GM12891 (cell line): ENCODE measurements at regions not wholly inside any gene's neighbourhood (a gene's known extent, or its start where the extent isn't known, plus 50 kb on each side); places are given as distances from the start of the nearest gene placed in this dataset.

Experiments
- DNase-seq: peaks from one replicate; pipeline ENCODE4 v3.0.0; 2011; ENCODE audit warnings: low spot score; ENCODE audit not compliant: insufficient read length
- FAIRE-seq: peaks from 2 replicates; lab custom pipeline; 2011; peaks lifted over from hg19 to GRCh38; lab: Jason Lieb, UNC
- PAX5 ChIP-seq: IDR thresholded peaks from 2 replicates; pipeline ENCODE4 v1.6.1; 2011; ENCODE audit warnings: low read length, moderate library complexity, mild to moderate bottlenecking; ENCODE audit not compliant: insufficient read depth, severe bottlenecking
- POLR2A ChIP-seq: IDR thresholded peaks from 2 replicates; pipeline ENCODE4 v1.6.1; 2011; ENCODE audit warnings: low read depth, low read length, control low read depth
- POLR2AphosphoS5 ChIP-seq: IDR thresholded peaks from 2 replicates; pipeline ENCODE4 v1.6.1; 2011; ENCODE audit warnings: low read depth, low read length, control low read depth
- POU2F2 ChIP-seq: IDR thresholded peaks from 2 replicates; pipeline ENCODE4 v1.6.1; 2011; ENCODE audit warnings: low read depth, mild to moderate bottlenecking, control low read depth, low read length, moderate library complexity
- SPI1 ChIP-seq: IDR thresholded peaks from 2 replicates; pipeline ENCODE4 v1.6.1; 2011; ENCODE audit warnings: low read depth, low read length, control low read depth
- TAF1 ChIP-seq: IDR thresholded peaks from 2 replicates; pipeline ENCODE4 v1.6.1; 2011; ENCODE audit warnings: low read depth, low read length, control low read depth

GRCh38 chr6:112781241-112781640 lies 434.1 kb downstream of the RFPL4B start:
- no peak for TF ChIP-seq PAX5
- TF ChIP-seq TAF1: no peak
- TF ChIP-seq SPI1: no peak
- no peak for TF ChIP-seq POU2F2
- no peak for TF ChIP-seq POLR2A
- no peak for TF ChIP-seq POLR2AphosphoS5

GRCh38 chr6:112785408-112785807 lies 438.3 kb downstream of the RFPL4B start:
- no peak for FAIRE-seq
- TF ChIP-seq POU2F2 (no peak), POLR2A (no peak), SPI1 (no peak), POLR2AphosphoS5 (no peak), TAF1 (no peak), PAX5 (no peak)

More at GRCh38 chr6:112781241-112781640, 434.1 kb downstream of the RFPL4B start:
- FAIRE-seq: no peak
- DNase-seq: no peak

GRCh38 chr6:112786801-112787200 lies 439.7 kb downstream of the RFPL4B start:
- DNase-seq: no peak
- FAIRE-seq: no peak
- TF ChIP-seq POLR2AphosphoS5 (no peak), SPI1 (no peak), POU2F2 (no peak), TAF1 (no peak), POLR2A (no peak)

More at GRCh38 chr6:112785408-112785807, 438.3 kb downstream of the RFPL4B start:
- no peak for DNase-seq

GRCh38 chr6:112787371-112787770 lies 440.2 kb downstream of the RFPL4B start:
- FAIRE-seq: no peak
- TF ChIP-seq SPI1: no peak
- no peak for TF ChIP-seq PAX5
- no peak for TF ChIP-seq TAF1
- no peak for DNase-seq

GRCh38 chr6:112795316-112795715 lies 448.2 kb downstream of the RFPL4B start:
- FAIRE-seq: no peak
- TF ChIP-seq SPI1: no peak
- no peak for TF ChIP-seq PAX5
- TF ChIP-seq POU2F2: no peak
- no peak for TF ChIP-seq POLR2A
- no peak for TF ChIP-seq TAF1
- no peak for TF ChIP-seq POLR2AphosphoS5

GRCh38 chr6:112796712-112797111 lies 449.6 kb downstream of the RFPL4B start:
- no peak for FAIRE-seq
- TF ChIP-seq PAX5: no peak
- TF ChIP-seq SPI1: no peak
- no peak for TF ChIP-seq POLR2A
- TF ChIP-seq TAF1: no peak
- no peak for TF ChIP-seq POLR2AphosphoS5
- no peak for TF ChIP-seq POU2F2
- no peak for DNase-seq

More at GRCh38 chr6:112795316-112795715, 448.2 kb downstream of the RFPL4B start:
- DNase-seq: no peak

- DNase-seq: no peak
- FAIRE-seq: no peak
- TF ChIP-seq POLR2A (no peak), SPI1 (no peak), POU2F2 (no peak), PAX5 (no peak), TAF1 (no peak), POLR2AphosphoS5 (no peak)
These were observed 452.8 kb downstream of the RFPL4B start for GRCh38 chr6:112799889-112800288.

GRCh38 chr6:112800439-112800838 lies 453.3 kb downstream of the RFPL4B start:
- DNase-seq (no peak), FAIRE-seq (no peak)
- TF ChIP-seq TAF1 (no peak), SPI1 (no peak), PAX5 (no peak), POU2F2 (no peak), POLR2AphosphoS5 (no peak), POLR2A (no peak)

- peak; percentile 56 for FAIRE-seq
- no peak for DNase-seq
- TF ChIP-seq POU2F2 (no peak), POLR2A (no peak), PAX5 (no peak), POLR2AphosphoS5 (no peak), TAF1 (no peak), SPI1 (no peak)
These were observed 453.8 kb downstream of the RFPL4B start for GRCh38 chr6:112800916-112801315.

- FAIRE-seq (no peak), DNase-seq (no peak)
- TF ChIP-seq TAF1 (no peak), POU2F2 (no peak), SPI1 (no peak), POLR2AphosphoS5 (no peak), PAX5 (no peak), POLR2A (no peak)
These were observed 454.4 kb downstream of the RFPL4B start for GRCh38 chr6:112801468-112802080.
